Peyer's patch (tissue), 4 donors: ENCODE measurements at regions not wholly inside any gene's neighbourhood (a gene's known extent, or its start where the extent isn't known, plus 50 kb on each side); places are given as distances from the start of the nearest gene placed in this dataset.

Experiments
- POLR2A ChIP-seq, 2 donors: fragments of 450-650 bp; IDR thresholded peaks; one replicate each; pipeline ENCODE4 v1.5.1; 2017; ENCODE audit warnings: antibody characterized with exemption in 2 of 2, mild to moderate bottlenecking in 2 of 2, moderate library complexity in 2 of 2
- TF ChIP-seq, protein P1 (sequence below), 6 experiments: fragments of 450-650 bp in 4 of 6; fragments of 200-600 bp in 2 of 6; sonication (generic) in 1 of 6; IDR thresholded peaks; one replicate each; pipeline ENCODE4 v1.5.1; 2017 to 2019; ENCODE audit warnings: antibody characterized with exemption in 6 of 6, mild to moderate bottlenecking in 3 of 6, moderate library complexity in 1 of 6

DNA sequence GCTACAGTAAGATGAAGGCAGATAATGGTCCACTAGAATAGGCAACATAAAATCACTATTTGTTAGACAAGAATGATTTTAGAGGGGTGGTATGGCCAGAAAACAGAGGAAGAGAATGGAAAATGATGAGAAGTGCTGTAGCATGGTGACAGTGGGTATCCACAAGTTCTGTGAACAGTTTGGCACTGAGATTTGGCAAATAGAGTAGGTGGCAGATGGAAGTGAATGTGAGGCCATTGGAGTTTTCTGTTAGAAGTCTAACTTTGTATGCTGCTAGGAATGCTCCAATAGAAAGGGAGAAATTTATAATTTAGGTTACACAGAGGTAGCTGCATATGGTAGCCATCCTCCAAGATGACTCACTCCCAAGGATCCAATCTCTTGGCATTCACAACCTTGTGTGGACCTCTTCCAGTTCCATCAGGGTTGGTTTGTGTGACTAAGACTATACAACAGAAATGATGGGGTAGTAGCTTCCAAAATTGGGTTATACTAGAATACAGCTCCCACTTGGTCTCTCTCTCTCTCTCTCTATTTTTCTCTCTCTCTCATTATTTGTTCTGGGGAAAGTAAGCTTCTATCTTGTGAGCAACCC, 646.9 kb upstream of the ZNF608 start:
- TF ChIP-seq, protein P1, sequence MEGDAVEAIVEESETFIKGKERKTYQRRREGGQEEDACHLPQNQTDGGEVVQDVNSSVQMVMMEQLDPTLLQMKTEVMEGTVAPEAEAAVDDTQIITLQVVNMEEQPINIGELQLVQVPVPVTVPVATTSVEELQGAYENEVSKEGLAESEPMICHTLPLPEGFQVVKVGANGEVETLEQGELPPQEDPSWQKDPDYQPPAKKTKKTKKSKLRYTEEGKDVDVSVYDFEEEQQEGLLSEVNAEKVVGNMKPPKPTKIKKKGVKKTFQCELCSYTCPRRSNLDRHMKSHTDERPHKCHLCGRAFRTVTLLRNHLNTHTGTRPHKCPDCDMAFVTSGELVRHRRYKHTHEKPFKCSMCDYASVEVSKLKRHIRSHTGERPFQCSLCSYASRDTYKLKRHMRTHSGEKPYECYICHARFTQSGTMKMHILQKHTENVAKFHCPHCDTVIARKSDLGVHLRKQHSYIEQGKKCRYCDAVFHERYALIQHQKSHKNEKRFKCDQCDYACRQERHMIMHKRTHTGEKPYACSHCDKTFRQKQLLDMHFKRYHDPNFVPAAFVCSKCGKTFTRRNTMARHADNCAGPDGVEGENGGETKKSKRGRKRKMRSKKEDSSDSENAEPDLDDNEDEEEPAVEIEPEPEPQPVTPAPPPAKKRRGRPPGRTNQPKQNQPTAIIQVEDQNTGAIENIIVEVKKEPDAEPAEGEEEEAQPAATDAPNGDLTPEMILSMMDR (IDR thresholded peaks at IDR 0.05): no peak
- no peak for TF ChIP-seq POLR2A (IDR thresholded peaks at IDR 0.05)
